ENCODE measurements at regions not wholly inside any gene's neighbourhood (a gene's known extent, or its start where the extent isn't known, plus 50 kb on each side); places are given as distances from the start of the nearest gene placed in this dataset.
A peak's percentile ranks its signal among the peaks of the same experiment; 100 is the strongest.

- DNase-seq (ENCODE audit: low spot score) (no peak), ATAC-seq (peak; percentile 60; the same call in 1 of the 2 replicates)
- H3K9me3 Mint-ChIP-seq = no peaks in the 10 kb centered on the region; the same call in 1 of the 2 replicates
- TF ChIP-seq MAX (CRISPR knock-in tag; IDR thresholded peaks at IDR 0.05) = no peak
- TF ChIP-seq NR3C1 (CRISPR knock-in tag; conservative IDR thresholded peaks at IDR 0.05; ENCODE audit: low read depth) = no peak
- TF ChIP-seq RELA (CRISPR knock-in tag; IDR thresholded peaks at IDR 0.05; ENCODE audit: borderline replicate concordance) = no peak
- peak; percentile 90 for TF ChIP-seq ZNF121 (CRISPR knock-in tag; IDR thresholded peaks at IDR 0.05)
- TF ChIP-seq IRF2 (CRISPR knock-in tag; IDR thresholded peaks at IDR 0.05; ENCODE audit: borderline replicate concordance, low read depth) = no peak
- TF ChIP-seq ZNF671 (CRISPR knock-in tag; IDR thresholded peaks at IDR 0.05) = no peak
- TF ChIP-seq ATF3 (CRISPR knock-in tag; conservative IDR thresholded peaks at IDR 0.05) = no peak
- no peak overlapping the region for H3K27ac Mint-ChIP-seq
- no peaks in the 10 kb centered on the region for H3K4me1 Mint-ChIP-seq
- no peaks in the 10 kb centered on the region for H3K36me3 Mint-ChIP-seq
- ChIA-PET CTCF (no interaction called here), POLR2A (no interaction called here)
- H3K27me3 Mint-ChIP-seq (ENCODE audit: low read depth) = no peaks in the 10 kb centered on the region
- no peak overlapping the region for H3K4me3 Mint-ChIP-seq
Observed at GRCh38 chr5:2948875-2949274, 197.4 kb upstream of the IRX2 start.

GRCh38 chr5:2946315-2946714 lies 194.8 kb upstream of the IRX2 start:
- no peak overlapping the region for H3K27ac Mint-ChIP-seq
- no peak for DNase-seq (ENCODE audit: low spot score)
- peaks cover 22% of the 10 kb centered on the region for H3K9me3 Mint-ChIP-seq
- H3K4me1 Mint-ChIP-seq = no peaks in the 10 kb centered on the region
- no peak for ATAC-seq
- no peak overlapping the region for H3K4me3 Mint-ChIP-seq
- H3K36me3 Mint-ChIP-seq = peaks cover 10% of the 10 kb centered on the region; the same call in 1 of the 2 replicates
- CTCF ChIA-PET = no interaction called here
- POLR2A ChIA-PET = no interaction called here
- no peaks in the 10 kb centered on the region for H3K27me3 Mint-ChIP-seq (ENCODE audit: low read depth)
- TF ChIP-seq ZNF219 (CRISPR knock-in tag; IDR thresholded peaks at IDR 0.05; ENCODE audit: borderline replicate concordance) (no peak), SMAD4 (CRISPR knock-in tag; IDR thresholded peaks at IDR 0.05) (no peak), CTCF (IDR thresholded peaks at IDR 0.05) (no peak), STAT6 (CRISPR knock-in tag; conservative IDR thresholded peaks at IDR 0.05; ENCODE audit: low read depth) (no peak), SMAD3 (CRISPR knock-in tag; IDR thresholded peaks at IDR 0.05; ENCODE audit: borderline replicate concordance) (no peak), MYBL2 (CRISPR knock-in tag; IDR thresholded peaks at IDR 0.05) (no peak), AFF4 (CRISPR knock-in tag; IDR thresholded peaks at IDR 0.05; ENCODE audit: borderline replicate concordance) (no peak), GRHL2 (CRISPR knock-in tag; IDR thresholded peaks at IDR 0.05; ENCODE audit: insufficient replicate concordance, severe bottlenecking) (no peak), PRRX2 (CRISPR knock-in tag; IDR thresholded peaks at IDR 0.05) (no peak)

Data from WTC11 (cell line).